Stimulated activated CD8-positive, alpha-beta memory T cell treated with anti-CD3 and anti-CD28 coated beads, Interleukin-15, amount 100 ng/mL, for 48 hours (primary cell): ENCODE measurements at regions not wholly inside any gene's neighbourhood (a gene's known extent, or its start where the extent isn't known, plus 50 kb on each side); places are given as distances from the start of the nearest gene placed in this dataset.

Experiments
- DNase-seq, 2 donors: peaks; one replicate each; pipeline ENCODE4 v3.0.0-alpha.2; 2020; ENCODE audit warnings: low read depth in 2 of 2

GRCh38 chr10:10204415-10204814, 813.3 kb upstream of the CELF2 start:
- no peak for DNase-seq

GRCh38 chr10:10205906-10206305, 811.8 kb upstream of the CELF2 start:
- DNase-seq: no peak

GRCh38 chr10:10207538-10207937, 810.1 kb upstream of the CELF2 start:
- DNase-seq: no peak

GRCh38 chr10:10208196-10208595, 809.5 kb upstream of the CELF2 start:
- no peak for DNase-seq

DNA sequence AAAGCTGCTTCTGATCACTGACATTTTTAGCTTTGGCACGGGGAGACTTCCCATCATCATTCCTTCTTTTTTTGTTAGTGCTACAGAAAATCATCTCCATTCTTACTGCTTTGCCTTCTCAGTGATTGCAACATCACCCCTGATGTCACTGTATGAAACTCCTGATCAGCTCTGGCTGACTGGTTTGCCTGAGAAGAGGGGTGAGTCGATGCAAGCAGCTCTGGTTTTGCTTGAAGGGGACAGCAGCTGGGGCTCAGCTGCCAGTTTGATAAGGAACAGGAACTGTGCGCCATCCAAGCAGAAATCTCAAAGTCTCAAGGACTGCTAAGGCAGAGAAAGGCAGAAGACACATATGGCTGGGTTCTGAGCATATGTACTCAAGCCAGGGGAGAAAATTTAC, 808.5 kb upstream of the CELF2 start:
- no peak for DNase-seq

DNA sequence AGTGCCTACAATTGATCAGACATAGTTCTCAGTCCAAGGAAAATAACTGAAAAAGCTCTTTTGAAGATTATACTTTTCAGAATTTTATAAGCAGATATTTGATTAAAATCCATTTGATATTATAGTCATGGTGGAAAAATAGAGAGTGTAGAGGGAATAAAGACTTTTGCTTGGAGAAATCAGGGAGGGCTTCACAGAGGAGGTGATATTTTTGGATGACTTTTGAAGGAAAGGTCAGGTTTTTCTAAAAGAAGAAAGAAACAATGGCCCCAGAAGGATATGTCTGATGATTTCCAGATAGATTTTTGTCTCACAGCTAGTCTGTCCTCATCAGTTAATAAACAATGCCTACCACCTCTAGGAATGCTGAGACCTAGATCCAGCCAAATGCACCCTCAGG, 806.3 kb upstream of the CELF2 start:
- DNase-seq: no peak

- no peak for DNase-seq
These were observed 804.4 kb upstream of the CELF2 start for GRCh38 chr10:10213237-10213636.

DNA sequence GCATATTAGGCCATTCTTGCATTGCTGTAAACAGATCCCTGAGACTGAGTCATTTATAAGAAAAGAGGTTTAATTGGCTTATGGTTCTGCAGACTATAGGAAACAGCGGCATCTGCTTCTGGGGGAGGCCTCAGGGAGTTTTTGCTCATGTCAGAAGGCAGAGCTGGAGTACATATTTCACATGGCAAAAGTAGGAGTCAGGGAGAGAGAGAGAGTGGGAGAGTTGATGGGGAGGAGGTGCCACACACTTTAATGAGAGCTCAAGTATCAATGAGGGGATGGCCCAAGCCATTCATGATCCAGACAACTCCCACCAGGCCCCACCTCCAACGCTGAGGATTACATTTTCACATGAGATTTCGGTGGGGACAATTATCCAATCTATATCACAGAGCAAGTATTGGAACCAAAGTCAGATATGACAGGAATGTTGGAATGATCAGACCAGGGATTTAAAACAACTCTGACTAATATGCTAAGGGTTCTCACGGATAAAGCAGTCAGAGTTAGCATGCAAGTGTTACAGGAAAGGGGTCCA, 795.3 kb upstream of the CELF2 start:
- DNase-seq: no peak

DNA sequence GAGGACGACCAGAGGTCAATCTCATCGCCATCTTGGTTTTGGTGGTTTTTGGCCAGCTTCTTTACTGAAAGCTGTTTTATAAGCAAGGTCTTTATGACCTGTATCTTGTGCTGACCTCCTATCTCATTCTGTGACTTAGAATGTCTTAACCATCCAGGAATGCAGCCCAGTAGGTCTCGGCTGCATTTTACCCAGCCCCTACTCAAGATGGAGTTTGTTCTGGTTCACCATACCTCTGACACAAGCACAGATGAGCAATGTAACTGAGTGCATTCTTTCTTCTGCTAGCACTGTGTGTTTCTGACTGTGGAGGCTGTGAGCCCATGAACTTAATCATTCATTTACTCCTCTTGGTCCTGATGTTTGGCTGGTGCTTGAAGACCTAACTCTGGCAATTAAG, 794.5 kb upstream of the CELF2 start:
- DNase-seq: no peak

DNA sequence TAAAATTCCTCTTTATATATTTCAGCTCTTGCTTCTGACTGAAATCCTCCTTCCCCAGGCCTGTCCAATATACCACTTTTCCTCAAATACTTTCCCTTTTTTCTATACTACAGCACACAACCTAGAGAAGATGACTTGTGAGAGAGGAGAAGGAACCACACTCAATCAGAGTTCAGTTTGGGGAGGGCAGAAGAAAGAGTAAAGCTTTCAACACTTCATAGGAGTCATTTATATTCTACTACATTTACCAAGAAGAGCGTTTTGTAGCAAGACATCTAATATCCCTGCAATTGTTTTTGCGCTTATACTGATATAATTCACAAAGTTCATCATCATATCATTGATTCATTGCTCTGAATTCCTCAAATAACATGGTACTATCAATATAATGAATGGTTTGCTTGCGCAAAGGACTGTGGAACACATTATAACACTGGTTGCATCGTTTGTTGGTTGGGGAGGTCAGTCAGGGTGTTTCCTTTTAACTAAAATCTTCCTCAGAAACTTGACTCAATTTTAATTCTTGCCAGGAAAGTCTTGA, 792.5 kb upstream of the CELF2 start:
- no peak for DNase-seq

DNA sequence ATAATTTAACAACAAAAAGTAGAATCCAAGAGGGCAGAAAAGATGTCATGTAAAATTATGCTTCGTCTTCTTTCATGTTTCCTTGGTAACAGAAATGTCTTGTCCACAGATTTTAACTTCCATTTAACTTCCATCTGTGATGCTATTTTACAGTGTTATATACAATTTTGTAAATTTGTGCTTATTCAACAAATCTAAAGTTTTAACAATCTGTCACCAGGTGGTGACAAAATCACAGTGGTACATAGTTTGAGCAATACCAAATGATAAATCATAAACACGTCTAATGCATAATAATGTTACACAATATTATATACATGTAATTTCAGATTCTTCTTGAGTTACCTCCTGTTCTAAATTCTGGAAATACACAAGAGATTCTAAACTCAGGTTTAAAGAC, 784.4 kb upstream of the CELF2 start:
- DNase-seq: no peak

GRCh38 chr10:10235003-10235402, 782.7 kb upstream of the CELF2 start:
- DNase-seq: no peak

- no peak for DNase-seq
These were observed 770.1 kb upstream of the CELF2 start for GRCh38 chr10:10247585-10247984.

DNA sequence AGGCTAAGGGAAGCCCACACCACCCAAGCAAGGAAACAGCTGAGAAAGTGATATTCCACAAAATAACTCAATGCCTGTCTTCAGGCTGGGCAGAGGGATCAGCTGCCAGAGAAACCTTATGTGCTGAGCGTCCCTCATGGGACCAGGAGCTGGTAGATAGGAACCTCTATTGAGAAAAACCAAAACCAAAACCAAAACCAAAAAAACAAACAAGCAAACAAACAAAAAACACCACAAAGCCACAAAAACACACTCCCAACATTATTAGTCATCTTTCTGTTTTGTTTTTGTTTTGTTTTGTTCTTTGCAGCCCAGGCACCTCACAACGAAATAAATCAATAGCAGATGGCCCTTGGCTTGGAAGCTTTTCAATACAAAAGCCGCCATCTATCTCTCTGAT, 760.8 kb upstream of the CELF2 start:
- DNase-seq: no peak

- no peak for DNase-seq
These were observed 758.7 kb upstream of the CELF2 start for GRCh38 chr10:10259013-10259412.

- DNase-seq: no peak
These were observed 747.3 kb upstream of the CELF2 start for GRCh38 chr10:10270126-10271050.

DNA sequence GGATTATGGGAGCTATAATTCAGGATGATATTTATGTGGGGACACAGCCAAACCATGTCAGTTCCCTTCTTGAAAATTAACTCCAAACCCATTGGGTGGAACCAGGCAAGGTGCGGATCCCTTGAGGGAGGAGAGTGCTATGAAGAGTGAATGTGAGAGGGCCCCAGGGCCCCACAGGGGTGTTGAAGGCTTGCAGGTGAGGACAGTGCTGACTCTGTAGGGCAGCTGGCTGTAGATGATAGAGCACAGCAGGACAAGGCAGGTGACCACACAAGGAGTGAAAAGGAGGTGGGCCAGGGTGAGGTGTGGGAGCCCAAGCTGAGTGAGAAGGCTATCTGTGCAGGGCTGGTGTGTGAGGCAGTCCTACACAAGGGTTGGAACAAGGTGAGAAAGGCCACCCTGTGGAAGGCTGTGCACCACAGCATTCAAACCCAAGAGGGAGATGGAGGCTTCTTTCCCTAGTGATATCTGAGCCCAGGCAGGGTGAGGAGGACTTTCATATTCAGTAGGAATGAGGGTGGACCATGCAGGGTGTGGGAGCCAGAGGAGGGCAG, 746.0 kb upstream of the CELF2 start:
- DNase-seq: no peak

DNA sequence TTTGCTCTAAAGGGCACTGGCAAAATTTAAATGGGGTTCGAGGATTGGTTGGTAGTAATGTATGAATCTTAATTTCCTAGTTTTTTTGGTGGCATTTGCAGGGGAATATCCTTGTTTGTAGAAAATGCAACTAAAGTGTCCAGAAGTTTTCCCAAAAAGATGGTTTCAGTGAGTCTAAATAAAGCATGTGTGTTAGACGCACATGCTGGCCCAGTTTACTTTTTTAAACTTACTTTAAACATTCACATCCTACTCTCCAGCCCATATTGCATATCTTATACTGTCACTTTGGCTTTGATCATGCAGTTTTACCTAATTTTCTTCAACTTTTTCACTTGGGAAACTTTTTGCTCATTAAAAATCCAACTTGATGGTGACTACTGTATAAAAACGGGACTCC, 744.0 kb upstream of the CELF2 start:
- DNase-seq: no peak

- no peak for DNase-seq
These were observed 737.8 kb upstream of the CELF2 start for GRCh38 chr10:10279906-10280305.

- DNase-seq: no peak
These were observed 725.2 kb upstream of the CELF2 start for GRCh38 chr10:10292501-10292900.

- no peak for DNase-seq
These were observed 724.6 kb upstream of the CELF2 start for GRCh38 chr10:10293041-10293440.

DNA sequence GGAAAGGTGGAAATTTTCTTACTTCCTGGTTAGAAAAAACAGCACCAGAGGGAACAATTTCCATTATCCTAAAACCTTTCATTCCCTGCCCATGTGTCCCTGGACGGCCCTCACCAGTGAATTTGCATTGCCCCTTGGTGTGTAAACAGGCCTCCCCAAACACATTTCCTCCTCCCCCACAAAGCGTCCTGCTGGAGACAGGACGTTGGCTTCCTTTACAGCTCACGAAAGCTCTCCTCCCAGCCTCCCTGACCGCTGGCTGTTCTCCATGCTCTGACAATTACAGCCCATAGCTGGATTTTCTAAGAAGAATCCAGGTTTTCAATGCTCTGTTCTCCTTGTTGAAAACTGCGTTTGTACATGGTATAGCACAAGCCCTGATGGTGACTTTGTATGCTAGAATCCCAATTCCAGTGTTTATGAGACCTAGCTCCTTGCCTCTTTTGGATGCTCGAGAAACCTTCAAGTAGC, 724.2 kb upstream of the CELF2 start:
- DNase-seq: no peak
